ENCODE measurements at regions not wholly inside any gene's neighbourhood (a gene's known extent, or its start where the extent isn't known, plus 50 kb on each side); places are given as distances from the start of the nearest gene placed in this dataset.
"Not testable (repeated sequence)": the region's sequence is repeated elsewhere in the genome, so short reads cannot be mapped to it uniquely, and the experiment has no call there.

GRCh38 chr20:40880729-40881109 lies 147.9 kb upstream of the TOP1 start:
- no peak overlapping the region for H3K4me3 Mint-ChIP-seq
- H3K36me3 Mint-ChIP-seq = peaks cover 3% of the 10 kb centered on the region
- no peak overlapping the region for H3K27ac Mint-ChIP-seq
- peaks cover 12% of the 10 kb centered on the region for H3K27me3 Mint-ChIP-seq (ENCODE audit: low read depth)
- TF ChIP-seq CTCF (IDR thresholded peaks at IDR 0.05; ENCODE audit: unreplicated experiment) = no peak
- DNase-seq (ENCODE audit: low spot score in 2 of 2, unreplicated experiment in 2 of 2) = no peak
- peaks cover 13% of the 10 kb centered on the region for H3K9me3 Mint-ChIP-seq
- peaks cover 4% of the 10 kb centered on the region for H3K4me1 Mint-ChIP-seq

DNA sequence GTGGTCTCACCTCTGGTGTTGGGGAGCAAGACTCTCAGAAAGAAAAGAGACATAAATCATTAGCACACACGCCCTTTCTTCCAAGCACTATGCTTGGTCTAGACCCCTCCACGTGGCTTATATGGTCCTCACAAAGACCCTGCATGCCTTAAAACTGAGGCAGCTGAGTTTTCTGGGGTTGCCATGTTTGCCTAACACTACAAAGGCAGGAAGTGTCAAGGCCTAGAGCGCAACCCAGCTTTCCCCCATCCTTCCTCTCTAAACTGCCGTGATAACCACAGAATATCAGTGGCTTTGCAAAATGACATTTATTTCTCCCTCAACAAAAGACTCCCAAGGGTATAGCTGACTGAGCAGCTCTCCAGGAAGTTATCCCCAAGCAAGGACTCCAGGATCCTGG lies 146.5 kb upstream of the TOP1 start:
- H3K27ac Mint-ChIP-seq = no peak overlapping the region
- no peak for TF ChIP-seq CTCF (IDR thresholded peaks at IDR 0.05; ENCODE audit: unreplicated experiment)
- H3K4me1 Mint-ChIP-seq = peaks cover 6% of the 10 kb centered on the region
- peaks cover 13% of the 10 kb centered on the region for H3K9me3 Mint-ChIP-seq
- H3K36me3 Mint-ChIP-seq = peaks cover 3% of the 10 kb centered on the region
- H3K27me3 Mint-ChIP-seq (ENCODE audit: low read depth) = peaks cover 16% of the 10 kb centered on the region
- H3K4me3 Mint-ChIP-seq = no peak overlapping the region
- DNase-seq (ENCODE audit: low spot score in 2 of 2, unreplicated experiment in 2 of 2) = no peak

GRCh38 chr20:40883097-40883496 lies 145.5 kb upstream of the TOP1 start:
- Mint-ChIP-seq H3K4me1 (peaks cover 6% of the 10 kb centered on the region), H3K4me3 (no peak overlapping the region), H3K27me3 (ENCODE audit: low read depth) (peaks cover 17% of the 10 kb centered on the region)

GRCh38 chr20:40887105-40887504 lies 141.5 kb upstream of the TOP1 start:
- no peaks in the 10 kb centered on the region for H3K9me3 Mint-ChIP-seq
- peaks cover 8% of the 10 kb centered on the region for H3K4me1 Mint-ChIP-seq
- no peak overlapping the region for H3K4me3 Mint-ChIP-seq
- DNase-seq (ENCODE audit: low spot score in 2 of 2, unreplicated experiment in 2 of 2) = no peak
- no peaks in the 10 kb centered on the region for H3K36me3 Mint-ChIP-seq
- no peak for TF ChIP-seq CTCF (IDR thresholded peaks at IDR 0.05; ENCODE audit: unreplicated experiment)
- H3K27me3 Mint-ChIP-seq (ENCODE audit: low read depth) = peaks cover 30% of the 10 kb centered on the region
- H3K27ac Mint-ChIP-seq = no peak overlapping the region

More at GRCh38 chr20:40883097-40883496, 145.5 kb upstream of the TOP1 start:
- no peak for TF ChIP-seq CTCF (IDR thresholded peaks at IDR 0.05; ENCODE audit: unreplicated experiment)
- no peak for DNase-seq (ENCODE audit: low spot score in 2 of 2, unreplicated experiment in 2 of 2)
- no peak overlapping the region for H3K27ac Mint-ChIP-seq
- H3K36me3 Mint-ChIP-seq = peaks cover 3% of the 10 kb centered on the region
- peaks cover 10% of the 10 kb centered on the region for H3K9me3 Mint-ChIP-seq

GRCh38 chr20:40889266-40889665 lies 139.4 kb upstream of the TOP1 start:
- not testable (repeated sequence) for H3K4me1 Mint-ChIP-seq; DNase-seq (ENCODE audit: low spot score in 2 of 2, unreplicated experiment in 2 of 2); H3K9me3 Mint-ChIP-seq; H3K36me3 Mint-ChIP-seq; H3K4me3 Mint-ChIP-seq; H3K27ac Mint-ChIP-seq
- H3K27me3 Mint-ChIP-seq (ENCODE audit: low read depth) = peaks cover 30% of the 10 kb centered on the region

- H3K4me1 Mint-ChIP-seq = peaks cover 3% of the 10 kb centered on the region
Measured at GRCh38 chr20:40890181-40890580, 138.4 kb upstream of the TOP1 start.

More at GRCh38 chr20:40890181-40890580, 138.4 kb upstream of the TOP1 start:
- H3K4me3 Mint-ChIP-seq = no peak overlapping the region
- peaks cover 24% of the 10 kb centered on the region for H3K27me3 Mint-ChIP-seq (ENCODE audit: low read depth)
- H3K27ac Mint-ChIP-seq = no peak overlapping the region
- H3K9me3 Mint-ChIP-seq = no peaks in the 10 kb centered on the region
- no peaks in the 10 kb centered on the region for H3K36me3 Mint-ChIP-seq
- DNase-seq (ENCODE audit: low spot score in 2 of 2, unreplicated experiment in 2 of 2) = no peak
- TF ChIP-seq CTCF (IDR thresholded peaks at IDR 0.05; ENCODE audit: unreplicated experiment) = no peak
